Gastrocnemius medialis (tissue), 4 donors: ENCODE measurements at regions not wholly inside any gene's neighbourhood (a gene's known extent, or its start where the extent isn't known, plus 50 kb on each side); places are given as distances from the start of the nearest gene placed in this dataset.

Experiments used
- ATAC-seq, 2 donors: fragments of 150-250 bp; one replicate each; pipeline ENCODE4 v1.9.1; 2016
- DNase-seq, 2 donors: peaks; one replicate each; pipeline ENCODE4 v3.0.0-alpha.2; 2019
- H3K27ac ChIP-seq, 4 donors: fragments of 200-600 bp; sonication (generic); 1 replicate in 1 of 4; 2 replicates in 3 of 4; pipeline ENCODE4 v1.5.1; 2016 to 2018; ENCODE audit warnings: mild to moderate bottlenecking in 2 of 4, moderate library complexity in 1 of 4
- H3K27me3 ChIP-seq, 3 donors: fragments of 200-600 bp; sonication (generic) in 2 of 3; 1 replicate in 1 of 3; 2 replicates in 2 of 3; pipeline versions ENCODE4 v1.5.1 to v1.6.0; 2016 to 2019; ENCODE audit warnings: mild to moderate bottlenecking in 1 of 3, moderate library complexity in 1 of 3
- H3K36me3 ChIP-seq, 2 donors: fragments of 200-600 bp; sonication (generic) in 1 of 2; one replicate each; pipeline ENCODE4 v1.5.1; 2017 to 2018
- H3K4me1 ChIP-seq, 2 donors: fragments of 200-600 bp; sonication (generic) in 1 of 2; one replicate each; pipeline ENCODE4 v1.5.1; 2016 to 2017; ENCODE audit warnings: mild to moderate bottlenecking in 2 of 2
- H3K4me3 ChIP-seq, 4 donors: fragments of 200-600 bp; sonication (generic) in 3 of 4; 1 replicate in 1 of 4; 2 replicates in 3 of 4; pipeline ENCODE4 v1.5.1; 2016 to 2019; ENCODE audit warnings: mild to moderate bottlenecking in 2 of 4
- H3K9me3 ChIP-seq, 3 donors: fragments of 200-600 bp; sonication (generic) in 2 of 3; 1 replicate in 1 of 3; 2 replicates in 2 of 3; pipeline ENCODE4 v1.5.1; 2016 to 2019
- CTCF ChIP-seq, 5 experiments: fragments of 450-650 bp in 3 of 5; fragments of 200-600 bp in 2 of 5; sonication (generic) in 2 of 5; IDR thresholded peaks in 4 of 5; conservative IDR thresholded peaks in 1 of 5; 1 replicate in 4 of 5; 2 replicates in 1 of 5; pipeline ENCODE4 v1.5.1; 2016 to 2019; ENCODE audit warnings: antibody characterized with exemption in 5 of 5, mild to moderate bottlenecking in 3 of 5, moderate library complexity in 3 of 5
- POLR2A ChIP-seq, 2 donors: fragments of 450-650 bp; IDR thresholded peaks; one replicate each; pipeline ENCODE4 v1.6.1; 2017; ENCODE audit warnings: antibody characterized with exemption in 2 of 2, mild to moderate bottlenecking in 2 of 2, moderate library complexity in 2 of 2
- in situ Hi-C, 4 donors: fragments of 200-750 bp; cut with MboI; loops; one replicate each; pipeline versions ENCODE4 v1.15.0 to v1.8.0; 2017; ENCODE audit warnings: low sequenced_read_pairs in 4 of 4
- intact Hi-C: fragments of 100-400 bp; cut with DNase I; formaldehyde crosslinking; loops from one replicate; pipeline ENCODE4 v1.15.1; 2023; ENCODE audit warnings: low total_unique reads

- in situ Hi-C loops, result loop anchor here in 2 of 4 donors (25.0 kb wide), 2 partner anchors 415 to 440 kb away; no protein-coding TSS in a partner anchor
- intact Hi-C loops, result no loop called here
Measured at GRCh38 chr5:82777106-82777505, 300.1 kb downstream of the TMEM167A start.

GRCh38 chr5:82772281-82772680 is 304.9 kb downstream of the TMEM167A start:
- Histone ChIP-seq H3K9me3 (no peaks in the 10 kb centered on the region), H3K36me3 (no peaks in the 10 kb centered on the region), H3K27ac (no peak overlapping the region), H3K4me3 (no peak overlapping the region), H3K4me1 (no peaks in the 10 kb centered on the region), H3K27me3 (no peaks in the 10 kb centered on the region)
- ATAC-seq (no peak), DNase-seq (no peak)
- TF ChIP-seq CTCF (IDR thresholded peaks at IDR 0.05 in 4 of 5, conservative IDR thresholded peaks at IDR 0.05 in 1 of 5) (no peak), POLR2A (IDR thresholded peaks at IDR 0.05) (no peak)
- in situ Hi-C loops, result no loop called here
- intact Hi-C loops, result no loop called here

More at GRCh38 chr5:82777106-82777505, 300.1 kb downstream of the TMEM167A start:
- Histone ChIP-seq H3K27ac (no peak overlapping the region), H3K9me3 (no peaks in the 10 kb centered on the region), H3K27me3 (no peaks in the 10 kb centered on the region), H3K4me3 (no peak overlapping the region), H3K36me3 (no peaks in the 10 kb centered on the region), H3K4me1 (no peaks in the 10 kb centered on the region)
- TF ChIP-seq POLR2A (IDR thresholded peaks at IDR 0.05) (no peak), CTCF (IDR thresholded peaks at IDR 0.05 in 4 of 5, conservative IDR thresholded peaks at IDR 0.05 in 1 of 5) (no peak)
- DNase-seq (no peak), ATAC-seq (no peak)

DNA sequence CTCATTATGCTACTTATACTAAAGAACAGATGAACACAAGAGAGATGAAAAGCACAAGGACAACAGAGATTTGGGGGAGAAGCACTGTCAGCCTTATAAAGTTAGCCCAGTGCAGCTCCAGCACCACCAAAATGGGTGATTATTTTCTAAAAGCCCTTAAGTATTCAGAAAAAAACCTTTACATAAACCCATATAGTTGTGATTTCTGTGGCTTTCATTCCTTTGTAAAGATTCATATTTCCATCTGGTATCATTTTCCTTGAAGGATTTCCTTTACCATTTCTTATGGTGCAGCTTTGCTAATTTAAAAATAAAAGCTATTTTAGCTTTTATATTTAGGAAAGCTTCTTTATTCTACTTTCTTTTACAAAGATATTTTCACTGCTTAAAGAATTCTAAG is 311.0 kb downstream of the TMEM167A start:
- Histone ChIP-seq H3K36me3 (no peaks in the 10 kb centered on the region), H3K27ac (no peak overlapping the region), H3K27me3 (no peaks in the 10 kb centered on the region), H3K4me1 (no peaks in the 10 kb centered on the region), H3K9me3 (no peaks in the 10 kb centered on the region), H3K4me3 (no peak overlapping the region)
- TF ChIP-seq CTCF (IDR thresholded peaks at IDR 0.05 in 4 of 5, conservative IDR thresholded peaks at IDR 0.05 in 1 of 5) (no peak), POLR2A (IDR thresholded peaks at IDR 0.05) (no peak)
- in situ Hi-C loops (no loop called here), intact Hi-C loops (no loop called here)
- ATAC-seq (no peak), DNase-seq (no peak)

DNA sequence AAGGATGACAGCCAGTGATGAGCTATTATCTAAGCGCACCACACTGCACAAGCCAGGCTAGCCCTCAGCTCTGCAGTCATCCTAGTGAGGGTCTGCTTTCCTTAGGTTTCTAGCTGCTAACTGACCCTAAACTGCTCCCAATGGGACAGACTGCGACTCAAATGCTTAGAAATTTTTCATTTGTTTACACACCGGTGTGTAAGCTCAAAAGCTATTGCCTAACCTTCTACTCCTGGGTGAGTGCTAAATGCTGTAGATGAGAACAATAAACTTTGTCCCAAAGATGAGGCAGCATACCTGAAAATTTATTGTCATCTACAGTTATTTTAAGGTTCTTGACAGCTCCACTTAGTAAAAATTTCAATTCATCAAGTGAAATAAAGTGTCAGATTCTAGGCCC is 311.4 kb downstream of the TMEM167A start:
- Histone ChIP-seq H3K36me3 (no peaks in the 10 kb centered on the region), H3K4me1 (no peaks in the 10 kb centered on the region), H3K27ac (no peak overlapping the region), H3K4me3 (no peak overlapping the region), H3K9me3 (no peaks in the 10 kb centered on the region), H3K27me3 (no peaks in the 10 kb centered on the region)
- intact Hi-C loops (no loop called here), in situ Hi-C loops (no loop called here)
- DNase-seq, result no peak
- no peak for ATAC-seq
- TF ChIP-seq POLR2A (IDR thresholded peaks at IDR 0.05), result no peak
- no peak for TF ChIP-seq CTCF (IDR thresholded peaks at IDR 0.05 in 4 of 5, conservative IDR thresholded peaks at IDR 0.05 in 1 of 5)

DNA sequence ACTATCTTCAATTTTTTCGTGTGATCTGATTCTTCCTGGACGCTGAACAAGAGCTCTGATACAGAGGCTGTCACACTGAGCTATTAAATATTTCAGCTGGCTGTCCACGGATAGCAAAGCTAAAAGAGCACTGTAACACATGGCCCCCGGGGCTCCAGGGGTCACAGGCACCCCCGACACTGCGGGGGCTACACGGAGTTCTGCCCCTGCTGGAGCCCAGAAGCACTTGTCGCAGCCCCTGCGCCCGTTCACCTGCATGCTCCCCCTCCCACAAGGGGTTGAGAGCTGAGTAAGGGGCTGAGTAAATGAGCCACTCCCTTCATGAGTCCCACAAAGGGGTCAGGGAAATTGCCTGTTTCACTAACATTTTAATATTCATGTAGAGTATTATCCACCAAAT is 316.3 kb downstream of the TMEM167A start:
- H3K4me3 ChIP-seq, result no peak overlapping the region
- ATAC-seq, result no peak
- intact Hi-C loops (no loop called here), in situ Hi-C loops (no loop called here)
- no peaks in the 10 kb centered on the region for H3K36me3 ChIP-seq
- no peak overlapping the region for H3K27ac ChIP-seq
- H3K27me3 ChIP-seq, result no peaks in the 10 kb centered on the region
- no peak for DNase-seq
- no peak for TF ChIP-seq CTCF (IDR thresholded peaks at IDR 0.05 in 4 of 5, conservative IDR thresholded peaks at IDR 0.05 in 1 of 5)
- no peaks in the 10 kb centered on the region for H3K4me1 ChIP-seq
- no peaks in the 10 kb centered on the region for H3K9me3 ChIP-seq
